GM20000 (cell line): ENCODE measurements at regions not wholly inside any gene's neighbourhood (a gene's known extent, or its start where the extent isn't known, plus 50 kb on each side); places are given as distances from the start of the nearest gene placed in this dataset.

Experiments
- DNase-seq: peaks from one replicate; pipeline ENCODE4 v3.0.0; 2012; ENCODE audit warnings: low spot score
- TF ChIP-seq, protein P1 (sequence below): IDR thresholded peaks from 2 replicates; pipeline ENCODE4 v1.5.1; 2012; ENCODE audit warnings: mild to moderate bottlenecking, control low read depth; ENCODE audit errors: extremely low read depth, missing control alignments

DNA sequence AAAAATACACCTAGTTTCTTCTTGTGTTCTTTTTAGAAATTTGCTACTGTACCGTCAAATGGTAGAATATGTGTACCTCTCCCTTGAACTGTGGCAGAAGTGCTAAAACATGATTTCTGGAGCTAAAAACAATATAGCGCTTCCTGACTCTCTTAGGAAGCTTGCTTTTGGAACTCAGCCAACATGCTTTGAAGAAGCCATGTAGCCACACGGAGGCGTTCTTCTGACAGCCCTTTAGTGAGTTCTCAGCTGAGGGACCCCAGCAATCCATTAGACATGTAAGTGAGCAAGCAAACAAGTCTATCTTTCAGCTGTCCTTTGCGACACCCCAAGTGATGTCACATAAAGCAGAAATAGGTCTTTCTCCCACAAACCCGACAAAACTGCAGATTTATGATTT is 917.0 kb downstream of the CDH9 start:
- TF ChIP-seq, protein P1, sequence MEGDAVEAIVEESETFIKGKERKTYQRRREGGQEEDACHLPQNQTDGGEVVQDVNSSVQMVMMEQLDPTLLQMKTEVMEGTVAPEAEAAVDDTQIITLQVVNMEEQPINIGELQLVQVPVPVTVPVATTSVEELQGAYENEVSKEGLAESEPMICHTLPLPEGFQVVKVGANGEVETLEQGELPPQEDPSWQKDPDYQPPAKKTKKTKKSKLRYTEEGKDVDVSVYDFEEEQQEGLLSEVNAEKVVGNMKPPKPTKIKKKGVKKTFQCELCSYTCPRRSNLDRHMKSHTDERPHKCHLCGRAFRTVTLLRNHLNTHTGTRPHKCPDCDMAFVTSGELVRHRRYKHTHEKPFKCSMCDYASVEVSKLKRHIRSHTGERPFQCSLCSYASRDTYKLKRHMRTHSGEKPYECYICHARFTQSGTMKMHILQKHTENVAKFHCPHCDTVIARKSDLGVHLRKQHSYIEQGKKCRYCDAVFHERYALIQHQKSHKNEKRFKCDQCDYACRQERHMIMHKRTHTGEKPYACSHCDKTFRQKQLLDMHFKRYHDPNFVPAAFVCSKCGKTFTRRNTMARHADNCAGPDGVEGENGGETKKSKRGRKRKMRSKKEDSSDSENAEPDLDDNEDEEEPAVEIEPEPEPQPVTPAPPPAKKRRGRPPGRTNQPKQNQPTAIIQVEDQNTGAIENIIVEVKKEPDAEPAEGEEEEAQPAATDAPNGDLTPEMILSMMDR = no peak
- no peak for DNase-seq

DNA sequence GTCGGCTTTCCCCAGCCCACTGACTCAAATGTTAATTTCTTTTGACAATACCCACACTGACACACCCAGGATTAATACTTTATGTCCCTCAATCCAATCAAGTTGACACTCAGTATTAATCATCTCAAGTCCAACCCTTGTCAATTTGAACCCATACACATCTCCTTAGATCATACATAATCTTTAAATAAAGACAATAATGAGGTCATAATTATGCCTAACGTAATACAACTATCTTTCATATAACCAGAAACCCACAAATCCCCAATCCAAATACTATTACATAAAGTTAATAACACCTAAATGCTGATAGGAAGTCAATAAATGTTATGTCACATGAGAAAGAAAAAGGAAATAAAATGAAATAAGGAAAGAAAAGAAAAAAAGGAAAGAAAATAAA is 934.2 kb downstream of the CDH9 start:
- TF ChIP-seq, protein P1 = no peak
- no peak for DNase-seq

- TF ChIP-seq, protein P1 = no peak
These were observed 978.2 kb downstream of the CDH9 start for GRCh38 chr5:26060212-26060611.

GRCh38 chr5:26054594-26054993 is 983.8 kb downstream of the CDH9 start:
- TF ChIP-seq, protein P1 = no peak

More at GRCh38 chr5:26060212-26060611, 978.2 kb downstream of the CDH9 start:
- DNase-seq = no peak

DNA sequence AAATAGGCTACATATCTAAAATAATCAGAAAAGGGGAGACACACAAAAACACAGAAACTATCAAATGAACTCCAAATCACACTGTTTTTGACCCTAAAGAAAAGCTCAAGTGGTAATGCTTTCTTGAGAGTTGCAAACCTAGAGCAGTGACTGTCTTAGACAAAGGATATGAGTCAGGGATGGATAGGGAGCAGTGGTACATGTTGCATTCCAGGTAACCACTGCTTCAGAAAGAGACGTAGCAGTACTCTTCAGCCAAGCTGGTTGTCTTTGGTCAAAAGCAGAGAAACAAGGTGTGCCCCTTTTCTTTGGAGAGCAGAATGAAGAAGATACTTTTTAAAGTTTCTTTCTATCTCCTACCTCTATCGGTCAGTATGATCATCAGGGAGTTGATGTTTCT is 1003.6 kb downstream of the CDH9 start:
- TF ChIP-seq, protein P1 = no peak
- DNase-seq = no peak

More at GRCh38 chr5:26054594-26054993, 983.8 kb downstream of the CDH9 start:
- no peak for DNase-seq

DNA sequence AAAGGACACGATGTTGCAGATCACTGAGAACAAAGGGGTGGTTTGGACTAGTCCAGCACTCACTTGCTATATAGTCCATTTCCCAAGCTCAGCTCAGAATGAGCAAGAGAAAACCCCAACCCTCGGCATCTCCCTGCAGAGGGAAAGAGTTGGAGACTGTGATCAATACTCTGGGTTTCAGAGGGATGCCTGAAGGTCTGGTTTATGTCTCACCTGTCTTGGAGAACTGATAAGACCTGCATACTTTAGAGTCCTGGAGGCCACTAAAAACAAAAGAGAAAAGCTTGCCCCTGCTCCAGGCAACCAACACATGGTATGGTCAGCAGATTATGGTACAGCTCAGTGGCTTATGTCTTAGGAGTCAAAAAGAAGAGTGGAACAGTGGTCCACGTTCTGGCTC is 1006.9 kb downstream of the CDH9 start:
- TF ChIP-seq, protein P1 = no peak
- DNase-seq = no peak

DNA sequence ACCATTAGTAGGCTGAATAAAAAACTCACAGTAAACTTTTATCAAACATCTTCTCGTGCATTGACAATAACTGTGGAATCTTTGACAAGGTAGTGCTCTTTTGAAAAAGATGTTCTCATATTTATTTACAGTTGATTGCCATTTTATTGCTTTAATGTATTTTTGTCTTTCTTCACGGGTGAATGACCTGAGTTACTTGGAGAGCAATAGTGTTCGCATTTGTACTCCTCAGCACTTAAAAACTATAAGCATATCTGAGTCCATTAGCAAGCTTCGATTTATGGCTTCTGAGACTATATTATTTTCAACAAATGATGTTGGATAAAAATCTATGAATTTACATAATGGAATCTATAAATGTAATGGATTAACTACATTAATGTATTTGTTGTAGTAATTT is 1012.3 kb downstream of the CDH9 start:
- no peak for DNase-seq
- TF ChIP-seq, protein P1 = no peak
